Inflammatory macrophage treated with lipopolysaccharide for 1 hour (primary cell): ENCODE measurements at regions not wholly inside any gene's neighbourhood (a gene's known extent, or its start where the extent isn't known, plus 50 kb on each side); places are given as distances from the start of the nearest gene placed in this dataset.
"Not testable (repeated sequence)": the region's sequence is repeated elsewhere in the genome, so short reads cannot be mapped to it uniquely, and the experiment has no call there.

Source experiments
- DNase-seq, 2 donors: peaks; one replicate each; pipeline ENCODE4 v3.0.0-alpha.2; 2020 to 2022

DNA sequence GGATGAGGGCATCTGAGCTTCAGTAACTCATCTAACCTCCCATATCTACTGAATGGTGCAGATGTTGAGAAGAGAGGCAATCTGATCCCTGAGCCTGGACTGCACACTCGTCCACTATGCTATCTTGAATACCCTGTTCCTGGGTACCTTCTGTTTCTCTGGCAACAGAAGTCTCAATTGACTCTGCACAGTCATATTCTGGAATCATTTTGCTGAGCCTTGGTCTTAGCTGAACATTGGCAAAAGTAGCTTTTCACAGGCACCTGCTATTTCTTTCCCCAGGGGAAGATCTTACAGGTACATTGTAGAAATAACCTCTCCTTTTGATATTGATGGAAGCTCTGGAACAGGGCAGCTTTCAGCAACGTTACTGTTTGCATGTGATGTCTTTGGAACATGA is 161.5 kb upstream of the GPR101 start:
- no peak for DNase-seq

DNA sequence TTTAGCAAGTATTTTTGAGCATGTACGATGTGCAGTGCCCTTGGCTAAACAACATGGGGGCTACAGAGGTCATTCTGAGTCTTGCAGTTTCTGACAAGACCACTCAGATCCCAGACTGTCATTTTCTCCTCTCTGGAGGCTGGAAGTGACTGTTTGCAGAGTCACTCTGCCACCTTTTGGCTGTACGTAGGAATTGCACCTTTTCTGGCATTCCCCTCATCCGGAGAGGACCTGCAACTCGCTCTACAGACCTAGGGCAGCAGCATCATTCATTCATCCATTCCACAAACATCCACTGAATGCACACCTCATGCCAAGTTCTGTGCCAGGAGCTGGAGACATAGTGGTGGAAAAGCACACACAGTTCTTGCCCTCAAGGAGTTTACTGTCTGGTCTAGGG is 160.4 kb upstream of the GPR101 start:
- DNase-seq = peak; percentile 4 to 35

DNA sequence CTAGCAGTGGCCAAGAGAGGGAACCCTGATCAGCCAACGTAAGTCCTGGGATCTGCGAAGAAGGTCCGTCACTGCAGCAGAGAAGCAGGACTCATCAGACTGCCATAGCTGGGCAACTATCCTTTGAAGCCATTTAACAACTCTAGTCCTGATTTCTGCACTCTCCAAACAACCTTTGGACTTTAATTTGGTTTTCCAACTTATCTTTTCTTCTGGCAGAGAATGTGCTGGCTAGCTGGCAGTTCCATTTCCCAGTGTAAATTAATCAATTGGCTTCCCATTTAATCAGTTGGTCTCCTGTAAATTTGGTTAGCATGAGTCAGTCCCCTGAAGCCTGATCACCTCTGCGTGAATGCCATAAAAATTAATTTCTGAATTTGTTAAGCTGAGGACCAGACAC is 153.7 kb upstream of the GPR101 start:
- DNase-seq = no peak

DNA sequence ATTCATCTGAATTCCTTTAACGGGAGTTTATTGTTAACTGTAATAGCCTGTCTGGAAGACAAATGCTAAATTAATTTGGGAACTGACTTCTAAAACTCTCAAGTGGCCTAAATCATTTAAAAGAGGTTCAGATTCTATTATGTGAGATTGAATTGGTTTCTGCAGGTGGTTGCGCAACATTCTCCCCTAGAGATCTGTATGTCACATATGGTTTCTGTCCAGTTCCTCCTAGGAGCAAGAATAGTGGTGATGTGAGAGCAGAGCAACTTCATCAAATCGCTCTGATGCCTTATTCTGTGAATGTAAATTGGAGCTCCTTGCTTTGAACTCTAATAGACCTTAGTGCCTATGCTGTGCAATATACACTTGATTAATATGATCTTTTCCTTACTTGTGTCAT is 144.6 kb upstream of the GPR101 start:
- no peak for DNase-seq

DNA sequence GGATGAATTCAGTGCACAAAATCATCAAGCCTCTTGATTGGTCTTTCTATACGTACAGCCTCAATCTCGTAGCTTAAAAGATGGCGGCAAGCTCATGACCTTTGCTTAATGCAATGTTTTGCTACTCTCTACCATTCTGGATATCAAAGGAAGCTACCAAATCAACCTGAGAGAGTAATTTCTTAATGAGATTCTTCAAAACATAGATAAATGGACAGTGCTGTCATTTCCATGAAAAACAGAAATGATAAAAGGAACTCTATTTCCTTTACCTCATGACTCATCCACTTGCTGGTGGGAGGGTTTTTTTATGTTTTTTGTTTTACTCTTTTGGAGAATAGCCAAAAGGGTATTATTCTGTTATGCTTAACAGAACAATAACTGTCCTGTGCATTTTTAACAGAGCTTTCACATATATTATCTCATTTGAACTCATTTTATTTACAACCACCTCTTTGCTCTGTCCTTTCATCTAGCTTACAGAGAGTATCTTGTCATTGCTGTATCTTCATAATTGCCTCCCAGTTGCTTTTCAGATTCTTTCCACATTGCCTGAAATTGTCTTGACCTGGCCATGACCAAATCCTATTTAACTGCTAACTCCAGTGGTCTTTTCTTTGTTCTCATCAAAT is 138.6 kb upstream of the GPR101 start:
- DNase-seq = no peak

DNA sequence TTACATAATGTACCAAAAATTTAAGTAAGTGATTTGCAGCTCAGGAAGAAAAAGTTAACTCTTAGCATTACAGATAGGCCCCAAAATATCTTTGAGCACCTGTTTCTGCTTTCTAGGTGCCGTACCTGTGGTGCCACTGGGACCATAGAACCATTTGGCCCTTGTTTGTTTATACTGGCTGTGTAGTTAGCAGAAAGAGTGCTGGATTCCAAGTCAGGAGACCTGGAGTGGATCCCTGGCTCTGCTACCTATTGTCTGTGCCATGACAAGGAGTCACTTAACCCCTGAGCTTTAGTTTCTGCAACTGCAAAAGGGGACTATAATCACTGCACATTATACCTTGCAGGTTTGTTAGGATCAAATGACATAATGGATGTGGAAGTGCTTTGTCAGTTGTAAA is 137.8 kb upstream of the GPR101 start:
- DNase-seq = no peak

DNA sequence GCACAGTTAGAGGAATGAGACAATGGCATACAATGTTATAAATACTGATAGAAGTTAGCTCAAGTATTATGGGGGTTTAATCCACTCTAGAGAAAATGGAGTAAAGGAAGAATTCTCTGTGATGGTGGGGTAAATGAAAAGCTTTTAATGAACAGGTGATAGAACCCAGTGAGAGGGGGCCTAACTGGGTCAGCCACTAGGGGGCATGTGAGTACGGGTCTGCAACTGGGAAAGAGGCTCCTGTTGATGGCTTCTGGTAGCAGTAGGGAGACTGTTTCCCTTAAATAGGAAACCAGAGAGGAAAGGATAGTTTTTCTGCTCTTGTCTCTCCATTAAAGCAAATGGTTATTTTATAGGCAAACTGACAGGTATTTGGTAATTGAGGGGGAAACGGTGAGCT is 132.8 kb upstream of the GPR101 start:
- DNase-seq = no peak

DNA sequence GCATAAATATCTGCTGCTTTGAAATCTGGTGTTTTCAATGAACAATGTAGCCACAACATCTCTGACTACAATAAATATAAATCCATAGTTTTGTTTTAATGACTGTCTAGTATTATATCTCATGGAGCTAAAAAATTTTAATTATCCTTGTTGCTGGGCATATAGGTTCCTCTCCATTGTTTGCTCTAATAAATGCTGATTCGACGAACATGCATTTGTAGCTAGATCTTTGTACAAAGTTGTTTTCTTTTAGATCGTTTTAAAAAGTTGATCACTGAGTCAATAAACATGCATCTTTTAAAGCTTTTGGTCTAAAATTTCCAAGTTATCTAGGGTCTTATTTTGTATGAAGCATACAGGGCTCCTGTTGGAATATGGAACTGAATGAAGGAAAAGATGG is 130.5 kb upstream of the GPR101 start:
- no peak for DNase-seq

DNA sequence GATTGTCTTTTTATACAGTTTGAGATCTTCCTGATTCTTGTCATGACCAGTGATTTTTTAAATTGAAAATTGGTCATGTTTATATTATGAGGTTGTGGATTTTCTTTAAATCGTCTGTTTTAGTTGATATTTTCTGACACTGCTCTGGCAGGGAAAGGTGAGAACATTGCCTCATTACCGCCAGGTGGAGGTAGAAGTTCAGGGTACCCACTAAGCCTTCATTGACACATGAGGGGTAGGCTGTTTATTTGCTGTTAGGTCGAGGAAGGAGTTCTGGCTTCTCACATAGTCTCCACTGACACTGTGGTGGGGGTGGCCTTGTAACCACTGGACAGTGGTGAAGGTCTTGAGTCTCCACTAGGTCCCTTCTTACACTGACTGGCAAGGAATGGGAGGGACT is 117.6 kb upstream of the GPR101 start:
- DNase-seq = no peak

DNA sequence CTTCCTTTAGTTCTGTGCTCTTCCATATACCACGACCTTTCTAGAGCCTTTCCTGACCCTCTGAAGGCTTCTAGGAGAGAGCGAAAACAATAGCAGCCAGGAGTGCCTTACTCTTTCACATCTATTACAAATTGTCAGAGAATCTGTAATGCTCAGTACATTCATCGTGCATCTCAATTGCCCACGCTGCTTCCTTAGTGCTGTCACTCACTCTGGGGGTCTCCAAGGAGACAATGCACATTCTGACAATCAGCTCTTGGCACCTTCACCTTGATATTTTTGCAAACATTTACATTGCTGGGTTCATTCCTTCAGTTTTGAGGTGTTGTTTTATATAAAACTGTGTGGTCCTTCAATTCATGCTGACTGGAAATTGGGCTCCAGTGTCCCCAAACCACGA is 110.1 kb upstream of the GPR101 start:
- no peak for DNase-seq

DNA sequence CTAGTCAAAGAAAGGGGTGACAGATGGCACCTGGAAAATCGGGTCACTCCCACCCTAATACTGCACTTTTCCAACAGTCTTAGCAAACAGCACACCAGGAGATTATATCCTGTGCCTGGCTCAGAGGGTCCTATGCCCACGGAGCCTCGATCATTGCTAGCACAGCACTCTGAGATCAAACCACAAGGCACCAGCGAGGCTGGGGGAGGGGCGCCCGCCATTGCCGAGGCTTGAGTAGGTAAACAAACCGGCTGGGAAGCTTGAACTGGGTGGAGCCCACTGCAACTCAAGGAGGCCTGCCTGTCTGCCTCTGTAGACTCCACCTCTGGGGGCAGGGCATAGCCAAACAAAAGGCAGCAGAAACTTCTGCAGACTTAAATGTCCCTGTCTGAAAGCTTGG is 88.9 kb upstream of the GPR101 start:
- DNase-seq = not testable (repeated sequence)

DNA sequence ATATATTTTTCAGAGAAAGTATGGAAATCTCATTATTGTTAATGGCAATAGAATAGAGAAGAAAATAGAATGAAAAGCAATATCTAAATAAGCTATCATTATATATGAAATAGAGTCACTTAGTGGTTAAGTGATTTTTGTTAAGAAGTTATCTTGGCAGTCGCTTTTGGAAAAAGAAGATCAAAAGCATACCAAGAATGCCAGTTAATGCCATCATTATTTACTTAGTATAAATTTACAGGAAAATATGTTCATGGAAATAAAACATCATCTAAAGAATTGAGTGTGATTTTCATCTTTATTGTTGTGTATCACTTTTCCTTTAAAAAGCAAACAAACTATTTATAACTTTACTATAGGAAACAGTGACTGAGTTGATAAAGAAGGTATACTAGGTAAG is 85.3 kb upstream of the GPR101 start:
- DNase-seq = no peak

DNA sequence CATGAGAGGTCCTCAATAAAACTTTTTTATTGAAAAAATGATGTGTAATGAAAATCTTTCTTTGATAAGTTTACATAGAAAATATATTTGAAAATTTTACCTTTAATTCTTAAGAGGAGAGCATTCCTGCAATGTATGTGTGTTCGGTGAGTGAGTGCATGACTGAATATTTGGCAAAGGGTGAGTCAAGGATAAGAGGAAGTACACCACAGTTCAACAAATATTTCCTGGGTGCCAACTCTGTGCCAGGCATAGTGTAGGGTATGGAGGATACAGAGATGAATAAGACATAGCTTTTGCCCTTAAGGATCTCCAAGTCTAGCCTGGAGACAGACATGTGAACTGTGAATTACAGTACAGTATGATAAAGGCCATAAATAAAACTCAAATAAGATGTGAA is 84.7 kb upstream of the GPR101 start:
- DNase-seq = no peak

DNA sequence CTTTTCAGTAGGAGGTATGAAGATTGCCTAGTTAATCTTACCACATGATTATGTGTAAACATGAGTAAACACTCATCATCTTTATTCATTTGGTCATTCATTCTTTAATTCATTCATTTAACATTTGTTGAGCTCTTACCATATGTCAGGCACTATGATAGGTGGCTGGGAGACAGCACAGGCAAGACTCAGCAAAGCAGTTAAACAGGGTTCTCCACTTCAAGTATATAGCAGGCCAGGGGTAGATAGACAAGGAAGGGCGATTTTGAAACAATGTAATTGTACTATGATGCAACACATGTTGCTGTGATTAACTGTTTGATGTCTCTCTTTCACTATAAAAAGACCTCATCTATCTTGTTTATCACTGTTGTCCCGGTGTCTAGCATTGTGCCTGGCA is 84.3 kb upstream of the GPR101 start:
- DNase-seq = no peak

DNA sequence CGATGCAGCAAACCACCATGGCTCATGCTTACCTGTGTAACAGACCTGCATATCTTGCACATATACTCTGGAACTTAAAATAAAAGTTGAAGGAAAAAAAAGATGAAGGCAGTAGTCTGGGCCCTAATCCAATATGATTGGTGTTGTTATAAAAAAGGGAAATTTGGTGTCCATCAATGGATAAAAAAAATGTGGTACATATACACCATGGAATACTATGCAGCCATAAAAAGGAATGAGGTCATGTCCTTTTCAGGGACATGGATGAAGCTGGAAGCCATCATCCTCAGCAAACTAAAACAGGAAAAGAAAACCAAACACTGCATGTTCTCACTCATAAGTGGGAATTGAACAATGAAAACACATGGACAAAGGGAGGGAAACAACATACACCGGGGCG is 74.1 kb upstream of the GPR101 start:
- DNase-seq = not testable (repeated sequence)

DNA sequence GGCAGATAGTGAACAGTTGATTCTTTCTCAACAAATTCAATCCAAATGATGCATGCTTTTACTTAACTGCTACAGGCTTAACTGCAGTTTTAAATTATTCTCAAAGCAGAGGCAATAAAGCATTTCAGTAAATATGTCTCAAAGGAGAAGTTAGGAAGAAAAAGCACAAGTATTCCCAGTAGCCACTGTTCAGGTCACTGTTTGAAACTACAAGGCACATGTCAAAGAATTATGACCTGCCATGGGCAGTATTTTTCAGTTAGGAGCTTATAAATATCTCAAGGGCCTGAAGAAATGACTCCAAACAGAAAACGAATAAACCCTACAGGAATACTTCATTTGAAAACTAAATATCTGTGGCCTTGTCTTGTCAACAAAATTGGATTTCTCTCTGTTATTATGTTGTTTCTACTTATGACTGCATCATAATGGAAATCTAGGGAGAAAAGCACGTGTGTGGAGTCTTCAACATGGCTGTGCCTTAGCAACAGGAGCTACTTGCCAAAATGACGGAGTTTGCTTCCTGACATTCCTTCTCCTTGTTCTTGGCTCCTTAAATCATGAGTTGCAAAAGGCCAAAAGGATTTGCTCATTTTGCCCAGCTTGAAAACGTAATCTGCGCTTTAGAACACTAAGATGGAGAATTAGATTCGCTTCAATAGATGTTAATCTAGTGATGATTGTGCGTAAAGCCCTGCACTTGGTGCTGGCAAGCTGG is 67.6 kb upstream of the GPR101 start:
- no peak for DNase-seq
